ENCODE measurements at regions not wholly inside any gene's neighbourhood (a gene's known extent, or its start where the extent isn't known, plus 50 kb on each side); places are given as distances from the start of the nearest gene placed in this dataset.

GRCh38 chr9:106065136-106065535, 370.8 kb downstream of the TMEM38B start (continued):
- TF ChIP-seq, protein P1, sequence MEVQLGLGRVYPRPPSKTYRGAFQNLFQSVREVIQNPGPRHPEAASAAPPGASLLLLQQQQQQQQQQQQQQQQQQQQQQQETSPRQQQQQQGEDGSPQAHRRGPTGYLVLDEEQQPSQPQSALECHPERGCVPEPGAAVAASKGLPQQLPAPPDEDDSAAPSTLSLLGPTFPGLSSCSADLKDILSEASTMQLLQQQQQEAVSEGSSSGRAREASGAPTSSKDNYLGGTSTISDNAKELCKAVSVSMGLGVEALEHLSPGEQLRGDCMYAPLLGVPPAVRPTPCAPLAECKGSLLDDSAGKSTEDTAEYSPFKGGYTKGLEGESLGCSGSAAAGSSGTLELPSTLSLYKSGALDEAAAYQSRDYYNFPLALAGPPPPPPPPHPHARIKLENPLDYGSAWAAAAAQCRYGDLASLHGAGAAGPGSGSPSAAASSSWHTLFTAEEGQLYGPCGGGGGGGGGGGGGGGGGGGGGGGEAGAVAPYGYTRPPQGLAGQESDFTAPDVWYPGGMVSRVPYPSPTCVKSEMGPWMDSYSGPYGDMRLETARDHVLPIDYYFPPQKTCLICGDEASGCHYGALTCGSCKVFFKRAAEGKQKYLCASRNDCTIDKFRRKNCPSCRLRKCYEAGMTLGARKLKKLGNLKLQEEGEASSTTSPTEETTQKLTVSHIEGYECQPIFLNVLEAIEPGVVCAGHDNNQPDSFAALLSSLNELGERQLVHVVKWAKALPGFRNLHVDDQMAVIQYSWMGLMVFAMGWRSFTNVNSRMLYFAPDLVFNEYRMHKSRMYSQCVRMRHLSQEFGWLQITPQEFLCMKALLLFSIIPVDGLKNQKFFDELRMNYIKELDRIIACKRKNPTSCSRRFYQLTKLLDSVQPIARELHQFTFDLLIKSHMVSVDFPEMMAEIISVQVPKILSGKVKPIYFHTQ (CRISPR knock-in tag; IDR thresholded peaks at IDR 0.05): no peak
- no peak for TF ChIP-seq USF1 (CRISPR knock-in tag; IDR thresholded peaks at IDR 0.05)
- TF ChIP-seq IRF2 (CRISPR knock-in tag; IDR thresholded peaks at IDR 0.05; ENCODE audit: borderline replicate concordance, low read depth): no peak

- POLR2A ChIA-PET: no interaction called here
- no peaks in the 10 kb centered on the region for H3K9me3 Mint-ChIP-seq
Observed at GRCh38 chr9:106065579-106066214, 371.4 kb downstream of the TMEM38B start.

More at GRCh38 chr9:106065579-106066214, 371.4 kb downstream of the TMEM38B start:
- DNase-seq (ENCODE audit: low spot score) (no peak), ATAC-seq (no peak)
- H3K36me3 Mint-ChIP-seq: no peaks in the 10 kb centered on the region
- no peaks in the 10 kb centered on the region for H3K4me1 Mint-ChIP-seq
- no peaks in the 10 kb centered on the region for H3K27me3 Mint-ChIP-seq (ENCODE audit: low read depth)
- TF ChIP-seq E2F1 (CRISPR knock-in tag; IDR thresholded peaks at IDR 0.05): no peak
- TF ChIP-seq, protein P2, sequence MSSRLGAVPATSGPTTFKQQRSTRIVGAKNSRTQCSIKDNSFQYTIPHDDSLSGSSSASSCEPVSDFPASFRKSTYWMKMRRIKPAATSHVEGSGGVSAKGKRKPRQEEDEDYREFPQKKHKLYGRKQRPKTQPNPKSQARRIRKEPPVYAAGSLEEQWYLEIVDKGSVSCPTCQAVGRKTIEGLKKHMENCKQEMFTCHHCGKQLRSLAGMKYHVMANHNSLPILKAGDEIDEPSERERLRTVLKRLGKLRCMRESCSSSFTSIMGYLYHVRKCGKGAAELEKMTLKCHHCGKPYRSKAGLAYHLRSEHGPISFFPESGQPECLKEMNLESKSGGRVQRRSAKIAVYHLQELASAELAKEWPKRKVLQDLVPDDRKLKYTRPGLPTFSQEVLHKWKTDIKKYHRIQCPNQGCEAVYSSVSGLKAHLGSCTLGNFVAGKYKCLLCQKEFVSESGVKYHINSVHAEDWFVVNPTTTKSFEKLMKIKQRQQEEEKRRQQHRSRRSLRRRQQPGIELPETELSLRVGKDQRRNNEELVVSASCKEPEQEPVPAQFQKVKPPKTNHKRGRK (CRISPR knock-in tag; IDR thresholded peaks at IDR 0.05; ENCODE audit: borderline replicate concordance): no peak
- no peak for TF ChIP-seq ZNF671 (CRISPR knock-in tag; IDR thresholded peaks at IDR 0.05)
- TF ChIP-seq ELF4 (CRISPR knock-in tag; IDR thresholded peaks at IDR 0.05; ENCODE audit: low read depth): no peak
- no peak for TF ChIP-seq JUN (CRISPR knock-in tag; IDR thresholded peaks at IDR 0.05)
- no peak for TF ChIP-seq ARID4B (CRISPR knock-in tag; IDR thresholded peaks at IDR 0.05; ENCODE audit: borderline replicate concordance)
- no peak for TF ChIP-seq CREB1 (CRISPR knock-in tag; IDR thresholded peaks at IDR 0.05)
- TF ChIP-seq PRRX2 (CRISPR knock-in tag; IDR thresholded peaks at IDR 0.05): no peak
- TF ChIP-seq ZNF232 (CRISPR knock-in tag; IDR thresholded peaks at IDR 0.05): no peak
- no peak for TF ChIP-seq TEAD1 (CRISPR knock-in tag; IDR thresholded peaks at IDR 0.05)
- TF ChIP-seq RELA (CRISPR knock-in tag; IDR thresholded peaks at IDR 0.05; ENCODE audit: borderline replicate concordance): no peak
- TF ChIP-seq MAX (CRISPR knock-in tag; IDR thresholded peaks at IDR 0.05): no peak
- no peak for TF ChIP-seq CREM (CRISPR knock-in tag; IDR thresholded peaks at IDR 0.05)
- no peak for TF ChIP-seq FOXJ3 (CRISPR knock-in tag; IDR thresholded peaks at IDR 0.05; ENCODE audit: borderline replicate concordance)
- TF ChIP-seq SMAD4 (CRISPR knock-in tag; IDR thresholded peaks at IDR 0.05): no peak
- TF ChIP-seq ATF1 (CRISPR knock-in tag; IDR thresholded peaks at IDR 0.05): no peak
- H3K4me3 Mint-ChIP-seq: no peak overlapping the region
- CTCF ChIA-PET: no interaction called here
- no peak overlapping the region for H3K27ac Mint-ChIP-seq

All from WTC11 (cell line).